Duodenal mucosa (tissue), 2 donors: ENCODE measurements at regions not wholly inside any gene's neighbourhood (a gene's known extent, or its start where the extent isn't known, plus 50 kb on each side); places are given as distances from the start of the nearest gene placed in this dataset.

Source experiments
- H3K27ac ChIP-seq: one replicate; pipeline ENCODE4 v1.7.0; 2013; ENCODE audit warnings: low read depth, low read length
- H3K27me3 ChIP-seq, 2 donors: one replicate each; pipeline ENCODE4 v1.7.0; 2013; ENCODE audit warnings: low read length in 2 of 2, control low read depth in 1 of 2; ENCODE audit not compliant: insufficient read depth in 2 of 2, control insufficient read depth in 1 of 2
- H3K36me3 ChIP-seq, 2 donors: one replicate each; pipeline ENCODE4 v1.7.0; 2013; ENCODE audit warnings: low read length in 2 of 2, control low read depth in 1 of 2; ENCODE audit not compliant: insufficient read depth in 2 of 2, control insufficient read depth in 1 of 2
- H3K4me1 ChIP-seq, 2 donors: one replicate each; pipeline ENCODE4 v1.7.0; 2013; ENCODE audit warnings: low read length in 2 of 2, control low read depth in 1 of 2; ENCODE audit not compliant: insufficient read depth in 2 of 2, control insufficient read depth in 1 of 2
- H3K4me3 ChIP-seq, 2 donors: one replicate each; pipeline ENCODE4 v1.7.0; 2013; ENCODE audit warnings: low read length in 2 of 2, low read depth in 1 of 2
- H3K9ac ChIP-seq, 2 donors: one replicate each; pipeline ENCODE4 v1.7.0; 2013; ENCODE audit warnings: low read length in 2 of 2, low read depth in 1 of 2
- H3K9me3 ChIP-seq, 2 donors: one replicate each; pipeline ENCODE4 v1.7.0; 2013; ENCODE audit warnings: low read length in 2 of 2, control low read depth in 1 of 2; ENCODE audit not compliant: control insufficient read depth in 1 of 2

- H3K4me1 ChIP-seq, result no peaks in the 10 kb centered on the region
- H3K36me3 ChIP-seq, result no peaks in the 10 kb centered on the region
- H3K27ac ChIP-seq, result no peak overlapping the region
- no peak overlapping the region for H3K4me3 ChIP-seq
- no peak overlapping the region for H3K9ac ChIP-seq
- H3K27me3 ChIP-seq, result no peaks in the 10 kb centered on the region
- H3K9me3 ChIP-seq, result no peaks in the 10 kb centered on the region
Measured at GRCh38 chrX:65610481-65610880, 57.0 kb upstream of the MSN start.

GRCh38 chrX:65610040-65610439 is 57.4 kb upstream of the MSN start:
- no peak overlapping the region for H3K9ac ChIP-seq
- H3K4me3 ChIP-seq, result no peak overlapping the region
- no peaks in the 10 kb centered on the region for H3K36me3 ChIP-seq
- H3K4me1 ChIP-seq, result no peaks in the 10 kb centered on the region
- H3K27me3 ChIP-seq, result no peaks in the 10 kb centered on the region
- no peak overlapping the region for H3K27ac ChIP-seq
- no peaks in the 10 kb centered on the region for H3K9me3 ChIP-seq

- no peak overlapping the region for H3K9ac ChIP-seq
- H3K27me3 ChIP-seq, result no peaks in the 10 kb centered on the region
- no peak overlapping the region for H3K4me3 ChIP-seq
- H3K4me1 ChIP-seq, result no peaks in the 10 kb centered on the region
- H3K27ac ChIP-seq, result no peak overlapping the region
- no peaks in the 10 kb centered on the region for H3K36me3 ChIP-seq
- no peaks in the 10 kb centered on the region for H3K9me3 ChIP-seq
Measured at GRCh38 chrX:65609237-65609636, 58.2 kb upstream of the MSN start.

- no peak overlapping the region for H3K4me3 ChIP-seq
- no peaks in the 10 kb centered on the region for H3K9me3 ChIP-seq
- H3K36me3 ChIP-seq, result no peaks in the 10 kb centered on the region
- H3K4me1 ChIP-seq, result no peaks in the 10 kb centered on the region
- no peak overlapping the region for H3K27ac ChIP-seq
- no peaks in the 10 kb centered on the region for H3K27me3 ChIP-seq
- no peak overlapping the region for H3K9ac ChIP-seq
Measured at GRCh38 chrX:65608026-65608425, 59.4 kb upstream of the MSN start.

- no peaks in the 10 kb centered on the region for H3K27me3 ChIP-seq
- H3K9me3 ChIP-seq, result no peaks in the 10 kb centered on the region
- H3K4me3 ChIP-seq, result no peak overlapping the region
- no peak overlapping the region for H3K27ac ChIP-seq
- H3K4me1 ChIP-seq, result no peaks in the 10 kb centered on the region
- no peak overlapping the region for H3K9ac ChIP-seq
- H3K36me3 ChIP-seq, result no peaks in the 10 kb centered on the region
Measured at GRCh38 chrX:65607070-65607742, 60.2 kb upstream of the MSN start.

GRCh38 chrX:65602221-65602560 is 65.3 kb upstream of the MSN start:
- peaks cover 0 to 3% of the 10 kb centered on the region in 2 donors for H3K4me1 ChIP-seq
- H3K4me3 ChIP-seq, result no peak overlapping the region
- no peak overlapping the region for H3K9ac ChIP-seq
- no peaks in the 10 kb centered on the region for H3K36me3 ChIP-seq
- H3K9me3 ChIP-seq, result no peaks in the 10 kb centered on the region
- H3K27me3 ChIP-seq, result no peaks in the 10 kb centered on the region
- H3K27ac ChIP-seq, result peak overlapping the region; percentile 46

GRCh38 chrX:65601530-65602220 is 65.8 kb upstream of the MSN start:
- Histone ChIP-seq H3K27me3 (no peaks in the 10 kb centered on the region), H3K36me3 (no peaks in the 10 kb centered on the region), H3K9ac (no peak overlapping the region), H3K9me3 (no peaks in the 10 kb centered on the region), H3K4me1 (peaks cover 0 to 3% of the 10 kb centered on the region in 2 donors), H3K4me3 (no peak overlapping the region), H3K27ac (peak overlapping the region; percentile 50)

GRCh38 chrX:65601126-65601525 is 66.3 kb upstream of the MSN start:
- H3K27ac ChIP-seq, result peak overlapping the region; percentile 50
- H3K4me1 ChIP-seq, result peaks cover 0 to 3% of the 10 kb centered on the region in 2 donors
- H3K4me3 ChIP-seq, result no peak overlapping the region
- no peaks in the 10 kb centered on the region for H3K27me3 ChIP-seq
- H3K36me3 ChIP-seq, result no peaks in the 10 kb centered on the region
- H3K9ac ChIP-seq, result no peak overlapping the region
- H3K9me3 ChIP-seq, result no peaks in the 10 kb centered on the region

- H3K4me3 ChIP-seq, result no peak overlapping the region
- no peaks in the 10 kb centered on the region for H3K36me3 ChIP-seq
- no peaks in the 10 kb centered on the region for H3K27me3 ChIP-seq
- H3K4me1 ChIP-seq, result peaks cover 0 to 3% of the 10 kb centered on the region in 2 donors
- H3K27ac ChIP-seq, result no peak overlapping the region
- no peak overlapping the region for H3K9ac ChIP-seq
- H3K9me3 ChIP-seq, result no peaks in the 10 kb centered on the region
Measured at GRCh38 chrX:65600106-65600505, 65.5 kb upstream of the LAS1L start.

- Histone ChIP-seq H3K4me1 (peaks cover 0 to 3% of the 10 kb centered on the region in 2 donors), H3K4me3 (no peak overlapping the region), H3K27ac (no peak overlapping the region)
Measured at GRCh38 chrX:65598559-65599147, 64.1 kb upstream of the LAS1L start.

More at GRCh38 chrX:65598559-65599147, 64.1 kb upstream of the LAS1L start:
- no peak overlapping the region for H3K9ac ChIP-seq
- H3K9me3 ChIP-seq, result no peaks in the 10 kb centered on the region
- no peaks in the 10 kb centered on the region for H3K36me3 ChIP-seq
- H3K27me3 ChIP-seq, result no peaks in the 10 kb centered on the region
